ENCODE measurements at regions not wholly inside any gene's neighbourhood (a gene's known extent, or its start where the extent isn't known, plus 50 kb on each side); places are given as distances from the start of the nearest gene placed in this dataset.
"Not testable (repeated sequence)": the region's sequence is repeated elsewhere in the genome, so short reads cannot be mapped to it uniquely, and the experiment has no call there.

DNA sequence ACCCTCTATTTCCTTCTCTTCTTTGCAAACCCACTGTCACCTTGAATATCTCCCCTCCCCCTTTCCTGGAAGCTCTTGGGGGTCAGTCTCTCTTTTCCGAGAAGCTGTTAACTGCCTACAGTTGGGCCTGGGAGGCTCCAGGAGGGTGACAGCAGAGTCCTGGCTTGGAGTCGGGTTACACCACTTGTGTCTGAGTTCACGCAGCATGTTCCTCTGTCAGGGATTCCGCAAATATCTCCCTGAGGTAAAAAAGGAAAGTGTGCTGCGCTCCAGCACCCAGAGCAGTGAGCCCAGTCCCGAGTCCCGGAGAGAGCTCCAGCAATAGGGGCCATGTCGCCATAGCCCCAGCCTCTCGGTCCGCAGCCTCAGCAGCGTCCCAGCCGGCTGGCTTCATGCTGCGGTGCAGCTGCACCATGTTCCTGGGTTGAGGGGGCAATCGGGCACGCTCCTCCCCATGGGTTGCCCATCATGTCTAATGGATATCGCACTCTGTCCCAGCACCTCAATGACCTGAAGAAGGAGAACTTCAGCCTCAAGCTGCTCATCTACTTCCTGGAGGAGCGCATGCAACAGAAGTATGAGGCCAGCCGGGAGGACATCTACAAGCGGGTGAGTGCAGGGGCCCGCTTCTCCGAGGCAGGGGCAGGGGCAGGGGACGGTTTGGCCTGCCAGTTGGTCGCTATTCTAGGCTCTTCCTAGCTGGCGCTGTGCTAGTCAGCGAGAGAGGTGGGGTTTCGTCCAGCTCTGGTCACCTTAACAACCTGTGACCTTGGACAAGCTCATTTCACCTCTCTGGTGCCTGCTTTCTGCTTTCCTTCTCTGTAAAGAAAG lies 101.3 kb upstream of the SEC22B start:
- not testable (repeated sequence) for DNase-seq

GRCh38 chr1:120276710-120277109 lies 100.4 kb upstream of the SEC22B start:
- not testable (repeated sequence) for DNase-seq

DNA sequence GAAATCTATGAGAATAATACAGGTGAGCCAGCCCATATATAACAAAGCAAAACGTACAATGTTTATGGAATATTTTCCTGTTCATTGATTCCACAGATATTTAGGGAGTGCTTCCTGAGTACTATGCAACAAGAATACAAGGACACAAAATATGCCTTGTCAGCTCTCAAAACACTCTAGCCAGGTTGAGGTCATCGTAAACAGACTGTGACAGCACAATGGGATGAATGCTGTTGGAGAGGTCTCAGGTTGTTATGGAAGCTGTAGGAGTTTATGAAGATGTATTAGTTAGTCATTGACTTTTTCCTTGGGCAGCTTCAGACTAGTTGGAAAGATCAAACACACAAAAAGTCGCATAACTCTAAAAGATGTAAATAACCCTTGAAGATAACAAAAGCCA lies 98.1 kb upstream of the SEC22B start:
- not testable (repeated sequence) for DNase-seq

DNA sequence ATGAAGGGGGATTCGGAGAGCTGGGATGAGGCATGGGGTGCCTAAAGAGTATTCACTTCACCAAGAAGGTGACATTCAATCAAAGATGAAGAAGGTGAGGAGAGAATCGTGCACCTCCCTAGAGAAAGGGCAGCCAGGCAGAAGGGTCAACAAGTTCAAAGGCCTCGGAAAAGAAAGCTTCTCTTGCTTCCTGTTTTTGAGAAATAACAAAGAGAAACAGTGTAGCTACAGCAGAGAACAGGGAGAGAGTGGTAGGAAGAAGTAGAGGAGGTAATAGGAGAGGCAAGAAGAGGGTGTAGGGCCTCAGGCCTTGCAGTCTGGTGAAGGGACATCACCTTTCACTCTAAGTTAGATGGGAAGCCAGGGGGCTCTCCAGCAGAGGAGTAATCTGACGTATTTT lies 97.0 kb upstream of the SEC22B start:
- not testable (repeated sequence) for DNase-seq

DNA sequence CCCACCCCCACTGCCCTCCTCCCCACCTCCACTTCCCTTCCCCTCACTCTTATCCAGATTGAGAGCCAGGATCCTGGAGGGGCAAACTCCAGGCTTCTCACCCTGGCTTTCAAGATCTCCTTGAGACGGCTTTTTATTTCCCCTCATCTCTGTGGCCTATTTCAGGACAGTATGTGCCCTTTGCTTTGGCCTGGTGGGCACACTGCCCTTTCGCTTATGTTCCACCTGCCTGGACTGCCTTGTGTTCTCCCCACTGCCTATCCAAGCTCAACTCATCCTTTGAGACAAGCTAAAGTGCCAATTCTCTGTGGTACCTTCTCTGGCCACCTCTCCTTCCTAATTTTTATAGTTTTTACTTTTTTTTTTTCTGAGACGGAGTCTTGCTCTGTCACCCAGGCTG lies 95.9 kb upstream of the SEC22B start:
- not testable (repeated sequence) for DNase-seq

DNA sequence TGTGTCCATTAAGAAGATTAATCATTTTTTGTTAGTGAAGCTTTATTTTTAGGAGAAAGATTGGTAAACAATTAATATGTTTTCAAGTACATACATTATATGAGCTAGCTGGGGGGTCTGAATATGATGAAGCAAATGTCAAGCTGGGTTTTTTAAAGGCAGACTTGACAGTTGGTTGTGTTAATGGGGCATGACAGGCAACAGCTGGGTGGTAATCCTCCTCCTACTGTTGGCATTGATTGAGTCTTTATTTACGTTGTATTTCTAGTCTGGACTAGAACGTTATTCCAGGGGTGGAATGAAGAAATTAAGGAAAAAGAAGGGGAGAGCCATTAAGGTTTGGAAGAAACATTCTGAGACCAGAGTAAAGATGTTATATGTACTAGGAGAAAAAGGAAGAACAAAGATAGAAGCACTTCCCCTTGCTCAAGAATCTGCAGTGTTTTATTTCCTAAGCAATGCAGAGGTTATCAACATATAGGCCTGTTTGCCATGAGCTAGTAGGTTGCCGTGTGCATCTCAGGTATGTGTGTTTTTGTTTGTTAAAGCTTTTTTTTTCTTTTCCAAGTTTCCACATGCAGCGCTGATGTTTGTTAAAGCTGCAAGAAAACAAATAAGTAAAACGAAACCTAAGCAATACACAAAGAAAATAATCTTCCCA lies 95.4 kb upstream of the SEC22B start:
- DNase-seq, result not testable (repeated sequence)

- not testable (repeated sequence) for DNase-seq
Measured at GRCh38 chr1:120267894-120268551, 91.7 kb upstream of the SEC22B start.

DNA sequence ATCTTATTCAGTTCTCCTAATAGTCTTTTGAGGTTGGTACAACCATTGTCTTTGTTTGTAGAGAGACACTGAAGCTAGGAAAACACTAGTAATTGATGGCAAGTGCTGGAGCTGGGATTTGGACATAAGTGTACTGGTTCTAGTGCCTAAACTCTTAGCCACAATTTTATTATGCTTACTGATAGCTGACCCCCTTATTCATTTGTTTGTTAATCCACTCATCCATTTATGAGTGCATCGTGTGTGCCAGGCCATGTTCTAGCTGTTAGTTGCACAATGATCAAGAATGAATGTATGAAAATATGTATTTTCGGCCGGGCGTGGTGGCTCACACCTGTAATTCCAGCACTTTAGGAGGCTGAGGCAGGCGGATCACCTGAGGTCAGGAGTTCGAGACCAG lies 88.2 kb upstream of the SEC22B start:
- DNase-seq, result not testable (repeated sequence)

DNA sequence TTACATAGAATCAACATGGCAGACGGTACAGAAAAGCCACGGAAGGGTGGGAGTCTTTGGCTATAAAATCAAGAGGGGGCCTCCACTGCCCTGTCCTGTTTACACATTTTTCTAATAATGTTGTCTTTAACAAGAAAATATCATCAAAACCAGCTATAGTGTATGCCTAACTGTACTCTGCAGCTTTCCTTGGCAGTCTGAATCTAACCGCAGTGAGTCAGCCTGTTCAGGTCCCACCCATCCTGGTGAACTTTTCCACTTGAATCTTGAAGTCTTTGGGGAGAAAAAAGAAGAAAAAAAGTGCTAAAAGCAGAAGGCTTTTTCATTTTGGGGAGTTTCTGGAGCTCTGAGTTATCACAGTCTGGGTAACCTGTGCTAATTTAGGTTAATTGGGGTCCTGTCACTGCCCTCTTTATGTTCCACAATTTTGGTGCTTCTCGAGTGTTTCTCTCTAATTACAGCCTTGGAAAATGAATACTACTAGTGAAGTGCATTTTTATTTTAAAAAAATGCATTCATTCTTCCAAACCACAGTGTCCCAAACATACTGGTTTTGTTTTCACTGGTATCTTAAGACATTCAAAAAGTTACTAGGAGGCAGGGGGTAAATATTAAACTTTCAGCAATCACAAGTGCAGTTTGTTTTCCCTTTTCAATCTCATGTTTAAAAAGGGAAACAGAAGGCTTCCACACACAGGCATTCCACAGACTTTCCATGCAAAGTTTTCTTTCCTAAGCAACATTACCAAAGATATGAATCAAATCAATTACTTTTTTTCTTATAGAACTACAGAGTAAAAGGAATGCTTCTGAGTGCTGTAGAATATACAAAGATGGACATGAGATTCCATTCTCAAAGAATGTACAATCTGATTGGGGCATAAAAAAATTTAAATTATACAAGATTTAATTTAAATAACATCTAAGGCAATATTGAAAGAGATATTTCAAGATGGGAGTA lies 86.8 kb upstream of the SEC22B start:
- not testable (repeated sequence) for DNase-seq

GRCh38 chr1:120257778-120258105 lies 81.4 kb upstream of the SEC22B start:
- not testable (repeated sequence) for DNase-seq

DNA sequence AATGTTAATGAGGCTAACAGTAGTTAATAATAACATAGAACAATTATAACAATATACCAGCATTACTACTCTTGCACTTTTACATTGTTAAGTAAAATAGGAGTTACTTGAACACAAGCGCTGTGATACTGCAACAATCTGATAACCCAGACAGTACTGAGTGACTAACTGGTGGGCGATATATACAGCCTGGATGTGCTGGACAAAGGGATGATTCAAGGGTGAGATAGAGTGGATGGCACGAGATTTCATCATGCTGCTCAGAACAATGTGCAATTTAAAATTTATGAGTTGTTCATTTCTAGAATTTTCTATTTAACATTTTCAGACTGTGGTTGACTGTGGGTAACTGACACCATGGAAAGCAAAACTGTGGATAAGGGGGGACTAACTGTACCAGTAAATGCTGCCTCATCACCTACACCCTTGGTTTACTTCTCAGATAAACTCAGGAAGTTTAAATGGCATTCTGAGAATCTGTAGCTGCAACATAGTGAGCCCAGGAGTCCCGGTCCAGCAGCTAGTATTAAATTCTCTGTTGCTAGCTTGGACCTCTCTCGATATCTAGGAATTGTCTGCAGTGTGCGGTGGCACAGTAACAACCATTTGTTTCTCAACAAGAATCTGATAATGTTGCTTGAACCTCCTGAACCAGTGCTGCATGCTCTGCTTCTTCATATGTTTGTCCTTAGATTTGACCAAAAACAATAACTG lies 80.9 kb upstream of the SEC22B start:
- DNase-seq, result not testable (repeated sequence)

DNA sequence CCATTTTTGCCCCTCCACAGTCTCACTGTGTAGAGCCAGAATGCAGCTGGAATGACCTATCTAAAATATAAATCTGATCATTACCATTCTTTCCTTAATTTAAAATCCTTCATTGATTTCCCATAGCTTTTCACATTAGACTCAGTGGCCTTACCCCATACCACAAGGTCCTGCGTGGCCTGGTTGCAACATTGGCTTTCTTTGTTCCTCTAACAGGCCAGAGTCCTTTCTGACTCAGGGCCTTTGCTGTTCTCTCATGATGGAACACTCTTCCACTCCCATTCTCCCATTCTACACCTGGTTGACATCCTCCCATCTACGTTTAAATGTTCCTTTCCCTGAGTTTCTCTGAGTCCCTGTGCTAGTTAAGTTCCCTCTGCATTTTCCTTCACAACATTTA lies 74.4 kb upstream of the SEC22B start:
- not testable (repeated sequence) for DNase-seq

DNA sequence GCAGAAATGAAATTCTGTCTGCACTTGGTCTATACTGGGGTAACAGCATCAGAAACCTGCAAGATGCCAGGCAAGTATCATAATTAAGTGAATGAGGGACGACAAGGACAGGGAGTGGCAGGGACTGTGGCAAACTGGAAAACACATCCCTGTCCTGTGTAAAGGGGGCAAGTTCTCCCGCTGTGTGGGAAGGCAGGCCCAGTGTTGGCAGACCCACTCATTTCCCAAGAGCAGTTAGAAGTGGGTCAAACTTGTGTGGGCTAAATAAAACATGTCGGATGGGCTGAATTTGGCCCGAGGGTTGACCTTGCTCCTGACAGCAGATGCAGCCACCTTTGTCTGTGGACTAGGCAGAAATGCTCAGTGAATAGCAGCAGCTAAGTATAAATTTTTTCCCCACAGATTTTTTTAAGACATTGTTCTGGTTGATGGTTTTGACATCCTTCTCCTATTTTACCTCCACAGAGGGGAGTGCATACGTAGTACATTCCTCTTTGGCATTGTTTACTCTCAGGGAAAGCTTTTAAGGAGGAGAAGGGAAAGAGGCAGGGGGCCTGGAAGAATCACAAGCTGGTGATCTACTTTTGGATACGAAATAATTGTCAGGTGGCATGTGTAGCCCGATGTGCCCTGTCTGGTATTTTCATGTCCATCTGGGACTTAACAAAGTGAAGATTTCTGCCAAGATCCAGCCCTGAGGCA lies 72.6 kb upstream of the SEC22B start:
- DNase-seq, result not testable (repeated sequence)

DNA sequence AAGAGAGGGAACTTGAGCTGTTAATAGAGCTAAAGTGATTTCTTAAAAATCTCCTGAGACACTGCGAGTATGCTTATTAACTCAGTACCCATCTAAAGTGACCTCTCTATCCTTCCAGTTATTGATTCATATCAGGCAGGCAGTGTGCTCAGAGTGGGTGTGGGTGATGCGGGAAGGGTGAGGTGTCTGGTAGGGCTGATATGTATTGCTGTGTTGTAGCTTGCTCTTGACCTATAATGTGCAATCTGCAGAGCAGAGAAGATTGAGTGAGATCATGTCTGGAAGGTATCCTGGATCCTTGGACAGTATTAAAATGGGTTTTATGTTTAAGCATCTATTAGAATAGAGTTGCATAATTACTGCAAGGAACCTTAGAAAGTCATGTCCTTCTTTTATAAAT lies 71.9 kb upstream of the SEC22B start:
- not testable (repeated sequence) for DNase-seq

GRCh38 chr1:120243867-120244266 lies 67.5 kb upstream of the SEC22B start:
- not testable (repeated sequence) for DNase-seq

DNA sequence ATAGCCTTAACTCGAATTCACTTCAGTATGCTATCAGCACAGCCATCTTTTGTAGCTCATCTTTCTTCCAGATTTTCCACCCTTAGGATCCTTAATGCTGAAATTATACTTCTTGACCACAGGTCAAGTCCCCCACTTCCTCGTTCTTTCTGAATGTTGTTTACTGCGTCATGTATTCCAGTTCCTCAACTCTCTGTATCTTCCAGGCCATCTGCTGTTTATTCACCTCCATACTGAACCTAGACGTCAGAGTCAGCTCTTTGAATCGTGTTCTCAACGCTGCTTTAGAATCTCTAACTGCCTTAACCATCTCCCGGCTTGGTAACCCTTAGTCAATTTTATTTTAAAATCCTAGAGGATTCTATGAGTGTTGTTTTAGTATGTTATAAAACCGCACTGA lies 66.3 kb upstream of the SEC22B start:
- DNase-seq, result not testable (repeated sequence)

DNA sequence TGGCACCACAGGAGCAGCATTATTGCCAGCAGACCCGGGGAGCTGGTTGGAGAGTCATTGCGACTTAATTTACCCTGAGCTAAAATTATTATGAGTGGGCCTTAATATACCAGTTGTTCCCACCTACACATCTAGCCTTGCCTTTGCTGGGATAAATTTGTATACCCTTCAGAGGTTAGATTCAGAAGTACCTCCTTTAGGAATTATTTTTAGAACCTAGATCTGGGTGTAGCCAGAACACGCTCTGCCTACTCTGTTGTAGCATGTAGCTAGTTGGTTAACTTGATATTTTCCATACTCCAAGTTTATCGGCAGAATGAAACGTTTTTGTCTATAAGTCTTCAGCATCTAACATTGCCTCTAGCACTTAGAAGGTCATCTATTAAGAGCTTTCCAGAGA lies 65.5 kb upstream of the SEC22B start:
- DNase-seq, result not testable (repeated sequence)

GRCh38 chr1:120240181-120240580 lies 63.9 kb upstream of the SEC22B start:
- DNase-seq, result not testable (repeated sequence)

GRCh38 chr1:120239351-120239750 lies 63.0 kb upstream of the SEC22B start:
- DNase-seq, result not testable (repeated sequence)

GRCh38 chr1:120238867-120239266 lies 62.5 kb upstream of the SEC22B start:
- not testable (repeated sequence) for DNase-seq

DNA sequence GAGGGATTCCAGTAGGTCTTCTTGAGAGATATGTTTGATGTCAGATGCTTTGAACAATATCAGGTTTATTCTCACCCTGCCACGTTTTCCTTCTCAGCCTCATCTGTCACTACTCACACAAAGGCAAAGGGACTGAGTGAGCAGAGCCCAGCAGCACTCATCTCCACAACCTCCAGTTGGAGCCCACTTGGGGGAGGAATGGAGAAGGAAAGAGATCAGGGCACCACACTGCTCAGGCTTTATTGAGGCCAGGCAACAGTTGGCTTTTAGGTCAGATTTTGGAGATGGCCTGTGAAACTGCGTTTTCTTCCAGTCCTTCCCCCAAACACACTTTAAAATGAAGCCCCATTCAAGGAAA lies 57.3 kb upstream of the SEC22B start:
- not testable (repeated sequence) for DNase-seq

All from activated CD4-positive, alpha-beta T cell treated with anti-CD3 and anti-CD28 coated beads, Interleukin-2, amount 50 U/mL, for 48 hours (primary cell).